ENCODE measurements at regions not wholly inside any gene's neighbourhood (a gene's known extent, or its start where the extent isn't known, plus 50 kb on each side); places are given as distances from the start of the nearest gene placed in this dataset.

DNA sequence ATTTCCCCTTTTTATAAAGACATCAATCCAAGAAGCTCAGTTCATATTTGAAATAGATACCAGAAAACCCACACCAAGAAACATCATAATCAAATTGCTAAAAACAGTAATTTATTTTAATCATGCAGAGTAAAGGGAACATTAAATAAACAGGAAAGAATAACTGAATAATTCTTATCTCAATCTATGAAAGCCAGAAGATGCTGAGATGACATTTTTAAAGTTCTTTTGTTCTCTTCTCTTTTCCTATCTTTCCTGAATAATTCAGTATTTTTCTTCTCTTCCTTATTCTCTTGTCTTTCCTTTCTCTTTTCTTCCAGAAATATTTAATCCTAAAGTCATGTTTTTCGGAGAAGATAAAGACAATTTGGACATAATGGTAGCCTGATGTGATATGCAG, 259.0 kb upstream of the OPRM1 start:
- no peak for DNase-seq (ENCODE audit: low read depth)
- no peak overlapping the region for H3K4me3 ChIP-seq (replicated peaks; ENCODE audit: low read depth, low read length)
- TF ChIP-seq, protein P1, sequence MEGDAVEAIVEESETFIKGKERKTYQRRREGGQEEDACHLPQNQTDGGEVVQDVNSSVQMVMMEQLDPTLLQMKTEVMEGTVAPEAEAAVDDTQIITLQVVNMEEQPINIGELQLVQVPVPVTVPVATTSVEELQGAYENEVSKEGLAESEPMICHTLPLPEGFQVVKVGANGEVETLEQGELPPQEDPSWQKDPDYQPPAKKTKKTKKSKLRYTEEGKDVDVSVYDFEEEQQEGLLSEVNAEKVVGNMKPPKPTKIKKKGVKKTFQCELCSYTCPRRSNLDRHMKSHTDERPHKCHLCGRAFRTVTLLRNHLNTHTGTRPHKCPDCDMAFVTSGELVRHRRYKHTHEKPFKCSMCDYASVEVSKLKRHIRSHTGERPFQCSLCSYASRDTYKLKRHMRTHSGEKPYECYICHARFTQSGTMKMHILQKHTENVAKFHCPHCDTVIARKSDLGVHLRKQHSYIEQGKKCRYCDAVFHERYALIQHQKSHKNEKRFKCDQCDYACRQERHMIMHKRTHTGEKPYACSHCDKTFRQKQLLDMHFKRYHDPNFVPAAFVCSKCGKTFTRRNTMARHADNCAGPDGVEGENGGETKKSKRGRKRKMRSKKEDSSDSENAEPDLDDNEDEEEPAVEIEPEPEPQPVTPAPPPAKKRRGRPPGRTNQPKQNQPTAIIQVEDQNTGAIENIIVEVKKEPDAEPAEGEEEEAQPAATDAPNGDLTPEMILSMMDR (IDR thresholded peaks at IDR 0.05; ENCODE audit: low read length, missing control alignments) = no peak

DNA sequence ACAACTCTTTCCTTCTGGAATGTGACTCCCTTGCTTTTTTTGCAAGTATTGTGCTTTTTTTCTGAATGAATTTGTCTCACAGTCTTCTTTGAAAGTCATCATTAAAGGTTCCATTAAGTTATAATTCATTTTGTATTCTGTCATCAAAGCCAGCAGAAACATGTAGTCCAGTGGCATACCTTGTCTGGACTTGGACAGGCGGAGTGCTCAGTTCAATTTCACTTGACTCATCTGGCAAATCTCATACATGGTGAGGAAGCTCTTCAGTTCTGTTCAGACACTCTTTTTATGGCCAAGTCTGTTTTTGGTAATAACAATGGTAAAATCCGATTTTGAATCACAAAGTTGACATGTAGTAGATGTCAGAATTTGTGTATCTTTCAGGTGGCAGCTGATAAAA, 260.8 kb upstream of the OPRM1 start:
- TF ChIP-seq, protein P1 (IDR thresholded peaks at IDR 0.05; ENCODE audit: low read length, missing control alignments) = no peak
- no peak overlapping the region for H3K4me3 ChIP-seq (replicated peaks; ENCODE audit: low read depth, low read length)
- no peak for DNase-seq (ENCODE audit: low read depth)

DNA sequence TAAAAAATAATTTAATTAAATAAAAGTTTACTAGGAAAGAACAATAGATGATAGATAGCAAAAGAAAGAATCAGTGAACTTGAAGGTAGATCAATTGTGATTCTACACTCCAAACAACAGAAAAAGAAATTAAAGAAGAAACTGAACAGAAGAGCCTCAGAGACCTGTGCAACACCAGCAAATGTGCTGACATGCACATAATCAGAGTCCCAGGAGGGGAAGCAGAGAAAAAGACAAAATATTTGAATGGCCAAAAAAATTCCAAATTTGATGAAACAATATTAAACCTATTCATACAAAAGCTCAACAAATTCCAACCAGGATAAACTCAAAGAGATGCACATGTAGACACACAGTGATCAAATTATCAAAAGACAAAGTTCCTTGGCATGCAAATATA, 267.5 kb upstream of the OPRM1 start:
- no peak for DNase-seq (ENCODE audit: low read depth)
- TF ChIP-seq, protein P1 (IDR thresholded peaks at IDR 0.05; ENCODE audit: low read length, missing control alignments) = no peak
- H3K4me3 ChIP-seq (replicated peaks; ENCODE audit: low read depth, low read length) = no peak overlapping the region

DNA sequence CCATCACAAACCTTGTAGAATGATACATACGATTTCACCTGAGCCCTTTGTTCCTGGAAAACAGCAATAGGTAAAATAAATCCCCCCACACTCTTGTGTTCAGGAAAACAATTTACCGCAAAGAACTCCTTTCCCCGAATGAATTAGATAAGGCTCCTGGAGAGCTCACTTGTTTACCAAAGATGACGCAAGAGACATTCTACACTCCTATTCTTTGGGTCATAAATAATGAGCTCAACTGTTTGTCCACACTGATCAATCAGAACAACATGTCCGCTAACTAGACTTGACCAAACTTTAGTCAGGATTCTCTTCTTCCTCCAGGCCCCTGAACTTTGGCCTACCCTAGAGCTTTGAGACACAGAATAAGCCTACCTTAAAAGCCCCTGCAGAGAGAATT, 271.9 kb upstream of the OPRM1 start:
- DNase-seq (ENCODE audit: low read depth) = no peak
- H3K4me3 ChIP-seq (replicated peaks; ENCODE audit: low read depth, low read length) = no peak overlapping the region
- TF ChIP-seq, protein P1 (IDR thresholded peaks at IDR 0.05; ENCODE audit: low read length, missing control alignments) = no peak

DNA sequence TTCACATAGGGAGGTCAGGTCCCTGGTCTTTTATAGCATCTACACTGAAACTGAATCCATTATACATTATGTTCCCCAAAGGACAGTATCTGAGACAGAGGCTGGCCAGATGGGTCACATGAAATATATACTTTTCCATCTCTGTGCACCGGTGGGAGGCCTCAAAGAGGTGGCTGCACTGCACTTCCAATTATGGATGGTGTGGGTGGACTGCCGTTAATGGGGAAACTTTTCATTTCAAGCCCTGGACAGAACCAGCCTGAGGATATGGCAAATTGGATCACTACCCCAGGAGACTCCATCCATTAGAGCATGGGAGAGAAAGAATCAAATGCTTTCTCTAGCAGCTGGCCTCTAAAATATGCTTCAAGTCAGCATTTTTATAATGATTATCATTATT, 280.5 kb upstream of the OPRM1 start:
- no peak for DNase-seq (ENCODE audit: low read depth)
- H3K4me3 ChIP-seq (replicated peaks; ENCODE audit: low read depth, low read length) = no peak overlapping the region
- TF ChIP-seq, protein P1 (IDR thresholded peaks at IDR 0.05; ENCODE audit: low read length, missing control alignments) = no peak

DNA sequence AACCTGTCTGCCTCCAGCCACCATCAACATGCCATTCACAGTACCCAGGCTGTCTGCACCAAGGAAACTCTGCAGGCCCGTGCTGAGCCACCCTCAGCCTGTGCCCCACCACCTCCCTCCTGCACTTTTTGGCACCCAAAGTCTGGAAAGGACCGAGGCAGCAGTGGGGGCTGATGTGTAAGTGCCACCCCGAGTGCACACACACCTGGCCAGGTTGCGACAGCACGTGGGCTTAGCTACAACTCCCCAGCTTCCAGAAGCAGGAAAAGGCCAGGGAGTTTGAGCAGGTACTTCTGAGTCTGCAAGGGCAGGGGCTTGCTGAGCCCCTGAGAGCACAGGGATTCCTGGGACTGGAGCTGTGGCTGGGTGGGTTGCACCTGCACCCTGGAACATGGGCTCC, 303.3 kb upstream of the OPRM1 start:
- no peak for DNase-seq (ENCODE audit: low read depth)
- TF ChIP-seq, protein P1 (IDR thresholded peaks at IDR 0.05; ENCODE audit: low read length, missing control alignments) = no peak
- H3K4me3 ChIP-seq (replicated peaks; ENCODE audit: low read depth, low read length) = no peak overlapping the region

DNA sequence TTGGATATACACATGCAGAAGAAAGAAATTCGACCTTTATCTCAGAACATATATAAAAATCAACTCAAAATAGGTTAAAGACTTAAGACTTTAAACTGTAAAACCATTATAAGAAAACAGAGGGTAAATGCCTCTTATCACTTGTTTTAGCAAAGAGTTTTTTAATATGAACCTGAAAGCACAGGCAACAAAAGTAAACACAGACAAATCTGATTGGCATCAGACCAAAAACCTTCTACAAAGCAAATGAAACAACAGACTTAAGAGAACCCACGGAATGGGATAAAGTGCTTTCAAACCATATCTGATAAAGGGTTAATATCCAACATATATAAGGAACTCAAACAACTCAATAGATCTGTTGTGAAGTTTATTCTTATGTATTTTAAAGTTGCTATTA, 309.9 kb upstream of the OPRM1 start:
- H3K4me3 ChIP-seq (replicated peaks; ENCODE audit: low read depth, low read length) = no peak overlapping the region
- TF ChIP-seq, protein P1 (IDR thresholded peaks at IDR 0.05; ENCODE audit: low read length, missing control alignments) = no peak
- peak; percentile 6 for DNase-seq (ENCODE audit: low read depth)

Data from fibroblast of pulmonary artery (primary cell).